Body of pancreas (tissue), 4 donors: ENCODE measurements at regions not wholly inside any gene's neighbourhood (a gene's known extent, or its start where the extent isn't known, plus 50 kb on each side); places are given as distances from the start of the nearest gene placed in this dataset.

Experiments
- CTCF ChIP-seq, 7 experiments: fragments of 450-650 bp in 4 of 7; fragments of 200-600 bp in 3 of 7; sonication (generic) in 3 of 7; IDR thresholded peaks; one replicate each; pipeline ENCODE4 v1.5.1; 2016 to 2019; ENCODE audit warnings: antibody characterized with exemption in 7 of 7
- POLR2A ChIP-seq, 3 donors: fragments of 450-650 bp; IDR thresholded peaks; one replicate each; pipeline ENCODE4 v1.6.1; 2016; ENCODE audit warnings: antibody characterized with exemption in 3 of 3, mild to moderate bottlenecking in 2 of 3

DNA sequence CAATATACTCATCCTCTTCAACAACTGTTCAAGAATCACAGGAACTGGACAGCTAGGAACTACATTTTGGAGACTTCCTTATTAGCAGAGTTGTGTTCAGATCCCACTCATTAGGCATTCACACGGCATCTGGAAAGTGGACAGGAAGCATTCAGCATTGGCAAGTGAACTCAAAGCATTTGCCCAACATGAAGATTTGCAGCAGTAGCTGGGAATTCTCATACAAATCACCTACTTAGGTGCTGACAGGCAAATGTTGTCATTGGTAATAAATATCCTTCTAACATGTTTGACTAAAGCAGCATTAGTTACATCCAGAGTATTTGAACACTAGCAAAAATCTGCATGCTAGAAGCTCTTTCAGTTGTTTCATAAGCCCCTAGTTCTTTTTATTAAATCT lies 350.8 kb downstream of the PTH2R start:
- TF ChIP-seq CTCF (IDR thresholded peaks at IDR 0.05) (no peak), POLR2A (IDR thresholded peaks at IDR 0.05) (no peak)
